CD4-positive, alpha-beta memory T cell (primary cell): ENCODE measurements at regions not wholly inside any gene's neighbourhood (a gene's known extent, or its start where the extent isn't known, plus 50 kb on each side); places are given as distances from the start of the nearest gene placed in this dataset.
A peak's percentile ranks its signal among the peaks of the same experiment; 100 is the strongest.

Source experiments
- CTCF ChIA-PET: fragments of 350-600 bp; sonication (Branson Sonifier 250); formaldehyde crosslinking; loops from one replicate; lab custom pipeline; 2021; ENCODE audit warnings: inconsistent platforms; ENCODE audit not compliant: partially characterized antibody; lab: Charles Lee
- POLR2A ChIA-PET: fragments of 350-600 bp; sonication (Branson Sonifier 250); formaldehyde crosslinking; loops from one replicate; lab custom pipeline; 2021; ENCODE audit not compliant: partially characterized antibody; lab: Charles Lee
- DNase-seq, 5 donors: peaks; one replicate each; pipeline versions ENCODE4 v3.0.0 to v3.0.0-alpha.2; 2020 to 2022; ENCODE audit warnings: mixed read lengths in 1 of 5
- H3K27ac ChIP-seq: one replicate; pipeline ENCODE4 v1.7.0; 2013; ENCODE audit warnings: low read depth, low read length
- H3K27me3 ChIP-seq: 2 replicates; pipeline ENCODE4 v1.7.0; 2013; ENCODE audit warnings: mild to moderate bottlenecking, low read length, moderate library complexity; ENCODE audit not compliant: insufficient read depth
- H3K36me3 ChIP-seq: 2 replicates; pipeline ENCODE4 v1.7.0; 2013; ENCODE audit warnings: mild to moderate bottlenecking, low read length, moderate library complexity; ENCODE audit not compliant: insufficient read depth
- H3K4me1 ChIP-seq: 2 replicates; pipeline ENCODE4 v1.7.0; 2013; ENCODE audit warnings: mild to moderate bottlenecking, low read length, moderate library complexity; ENCODE audit not compliant: insufficient read depth
- H3K4me3 ChIP-seq, 2 donors: one replicate each; pipeline ENCODE4 v1.7.0; 2013; ENCODE audit warnings: low read length in 2 of 2, mild to moderate bottlenecking in 1 of 2
- H3K9me3 ChIP-seq, 2 donors: one replicate each; pipeline ENCODE4 v1.7.0; 2013; ENCODE audit warnings: low read length in 2 of 2, control low read depth in 1 of 2; ENCODE audit not compliant: control insufficient read depth in 1 of 2
- H3K27ac Mint-ChIP-seq, 7 donors: one replicate each; pipeline ENCODE4 v1.8.0; 2020 to 2021; ENCODE audit warnings: mixed read lengths in 7 of 7, mild to moderate bottlenecking in 6 of 7, inconsistent platforms in 3 of 7, moderate library complexity in 3 of 7
- H3K27me3 Mint-ChIP-seq, 2 donors: one replicate each; pipeline ENCODE4 v1.8.0; 2020 to 2021; ENCODE audit warnings: mixed read lengths in 2 of 2
- H3K36me3 Mint-ChIP-seq, 2 donors: one replicate each; pipeline ENCODE4 v1.8.0; 2020 to 2021; ENCODE audit warnings: mixed read lengths in 2 of 2, inconsistent platforms in 1 of 2, mild to moderate bottlenecking in 1 of 2
- H3K4me1 Mint-ChIP-seq, 4 donors: one replicate each; pipeline ENCODE4 v1.8.0; 2020 to 2021; ENCODE audit warnings: mixed read lengths in 4 of 4, mild to moderate bottlenecking in 1 of 4
- H3K4me3 Mint-ChIP-seq, 8 donors: one replicate each; pipeline ENCODE4 v1.8.0; 2020 to 2021; ENCODE audit warnings: mixed read lengths in 8 of 8, mild to moderate bottlenecking in 7 of 8, moderate library complexity in 6 of 8, inconsistent platforms in 3 of 8
- H3K9me3 Mint-ChIP-seq, 8 donors: one replicate each; pipeline ENCODE4 v1.8.0; 2020 to 2021; ENCODE audit warnings: mixed read lengths in 8 of 8, mild to moderate bottlenecking in 5 of 8, inconsistent platforms in 3 of 8, moderate library complexity in 1 of 8
- intact Hi-C: fragments of 100-400 bp; cut with micrococcal nuclease; formaldehyde crosslinking; loops from one replicate; pipeline ENCODE4 v1.15.1; 2023

DNA sequence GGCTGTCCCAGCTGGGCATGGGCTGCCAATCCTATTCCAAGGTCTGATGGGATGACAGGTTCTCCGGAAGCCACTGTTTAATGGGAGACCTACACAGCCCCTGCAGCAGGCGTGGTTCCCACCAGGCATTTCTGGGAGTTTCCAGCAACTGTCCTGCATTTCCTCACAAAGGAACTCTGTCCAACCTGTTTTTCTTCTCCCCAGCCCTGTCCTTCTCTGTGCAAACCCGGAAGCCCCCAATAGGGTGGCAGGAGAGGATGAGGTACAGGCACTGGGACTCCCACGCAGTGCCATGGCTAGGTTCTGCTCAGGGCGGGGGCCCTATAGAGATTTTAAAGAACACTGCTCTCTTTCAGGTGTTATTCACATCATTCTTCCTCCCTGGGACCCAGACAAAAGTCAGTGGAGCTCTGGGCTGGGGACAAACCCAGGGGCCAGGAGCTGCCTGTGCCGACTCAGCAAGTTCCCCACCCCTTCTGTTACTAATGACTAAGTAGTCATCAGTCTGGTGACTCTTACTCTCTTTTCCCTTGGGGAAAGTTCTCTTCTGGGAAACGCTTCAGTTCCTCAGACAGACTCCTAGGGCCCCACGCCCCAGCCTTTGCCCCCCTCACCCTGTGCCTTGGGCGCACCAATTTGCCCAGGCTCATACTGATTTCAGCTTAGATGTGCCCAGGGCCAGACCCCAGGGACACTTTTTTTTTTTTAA is 97.7 kb downstream of the CD47 start:
- peaks cover 0 to 5% of the 10 kb centered on the region in 2 donors for H3K36me3 Mint-ChIP-seq
- no peak overlapping the region for H3K4me3 ChIP-seq
- peaks cover 13% of the 10 kb centered on the region for H3K4me1 ChIP-seq
- H3K9me3 Mint-ChIP-seq, result peaks cover 0 to 4% (median 0%) of the 10 kb centered on the region in 8 donors
- POLR2A ChIA-PET, result interaction anchor here (1.0 kb wide), 1 partner anchor 14 kb away, joined by 3 read pairs; no protein-coding TSS in a partner anchor
- intact Hi-C loops, result no loop called here
- H3K27me3 ChIP-seq, result no peaks in the 10 kb centered on the region
- DNase-seq, result no peak
- no peaks in the 10 kb centered on the region for H3K36me3 ChIP-seq
- H3K4me3 Mint-ChIP-seq, result no peak overlapping the region
- no peaks in the 10 kb centered on the region for H3K9me3 ChIP-seq
- H3K27ac ChIP-seq, result no peak overlapping the region
- CTCF ChIA-PET, result interaction anchor here (1.8 kb wide), 1 partner anchor 10 kb away, joined by 5 read pairs; no protein-coding TSS in a partner anchor
- no peak overlapping the region for H3K27ac Mint-ChIP-seq
- H3K27me3 Mint-ChIP-seq, result no peaks in the 10 kb centered on the region
- peaks cover 12 to 29% (median 16%) of the 10 kb centered on the region in 4 donors for H3K4me1 Mint-ChIP-seq

DNA sequence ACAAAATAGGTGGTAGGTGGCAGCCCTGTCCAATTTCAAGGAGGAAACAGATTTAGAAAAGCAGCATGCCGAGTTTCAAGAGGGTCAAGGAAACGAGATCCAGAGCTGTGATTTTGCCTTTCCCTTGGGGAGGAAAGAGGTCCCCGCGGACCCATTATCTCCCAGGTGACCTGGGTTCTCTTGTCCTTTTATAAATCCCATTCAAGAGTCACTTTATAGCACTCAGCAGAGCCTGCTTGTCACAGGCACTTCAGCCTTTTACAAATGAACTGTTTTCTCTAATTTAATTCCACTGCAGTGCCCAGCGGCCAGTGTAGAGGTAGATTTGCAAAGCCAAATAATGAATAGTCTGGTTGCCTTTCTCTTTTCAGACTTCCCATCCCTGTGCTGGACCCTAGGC is 99.9 kb downstream of the CD47 start:
- intact Hi-C loops, result no loop called here

DNA sequence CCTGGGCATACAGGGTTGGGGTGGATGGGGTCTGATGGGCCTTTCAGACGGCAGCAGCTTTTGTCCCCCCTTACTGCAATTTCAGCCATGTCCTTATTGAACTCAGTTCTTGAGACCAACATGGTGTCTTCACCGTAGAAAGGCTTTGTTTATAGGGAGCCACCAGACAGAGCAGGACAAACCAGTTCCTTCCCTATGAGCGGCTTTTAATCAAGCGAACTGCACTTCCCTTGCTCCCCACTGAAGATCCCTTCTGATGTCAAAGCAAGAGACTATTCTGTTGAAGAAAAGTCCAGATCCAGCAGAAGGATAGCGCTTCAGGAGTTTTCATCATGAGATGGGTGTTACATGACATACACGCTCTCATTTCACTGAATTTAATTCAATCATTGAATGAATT is 100.4 kb downstream of the CD47 start:
- POLR2A ChIA-PET, result no interaction called here
- Mint-ChIP-seq H3K27me3 (no peaks in the 10 kb centered on the region), H3K4me1 (peaks cover 25 to 51% (median 36%) of the 10 kb centered on the region in 4 donors), H3K36me3 (peaks cover 0 to 5% of the 10 kb centered on the region in 2 donors), H3K4me3 (no peak overlapping the region), H3K27ac (no peak overlapping the region), H3K9me3 (peaks cover 0 to 4% (median 0%) of the 10 kb centered on the region in 8 donors)
- H3K4me3 ChIP-seq, result no peak overlapping the region
- CTCF ChIA-PET, result no interaction called here
- no peaks in the 10 kb centered on the region for H3K36me3 ChIP-seq
- no peak overlapping the region for H3K27ac ChIP-seq
- intact Hi-C loops, result no loop called here
- H3K4me1 ChIP-seq, result peaks cover 31% of the 10 kb centered on the region
- no peak for DNase-seq
- H3K9me3 ChIP-seq, result no peaks in the 10 kb centered on the region
- H3K27me3 ChIP-seq, result no peaks in the 10 kb centered on the region

More for the DNA sequence above, 99.9 kb downstream of the CD47 start:
- Mint-ChIP-seq H3K27me3 (no peaks in the 10 kb centered on the region), H3K4me1 (peaks cover 20 to 47% (median 33%) of the 10 kb centered on the region in 4 donors), H3K27ac (no peak overlapping the region), H3K36me3 (peaks cover 0 to 5% of the 10 kb centered on the region in 2 donors), H3K9me3 (peaks cover 0 to 4% (median 0%) of the 10 kb centered on the region in 8 donors), H3K4me3 (no peak overlapping the region)
- DNase-seq, result no peak
- no peaks in the 10 kb centered on the region for H3K9me3 ChIP-seq
- no peak overlapping the region for H3K27ac ChIP-seq
- no peak overlapping the region for H3K4me3 ChIP-seq
- H3K4me1 ChIP-seq, result peaks cover 28% of the 10 kb centered on the region
- CTCF ChIA-PET, result no interaction called here
- no peaks in the 10 kb centered on the region for H3K36me3 ChIP-seq
- POLR2A ChIA-PET, result interaction anchor here (1.1 kb wide), 1 partner anchor 10 kb away, joined by 4 read pairs; no protein-coding TSS in a partner anchor
- H3K27me3 ChIP-seq, result no peaks in the 10 kb centered on the region

DNA sequence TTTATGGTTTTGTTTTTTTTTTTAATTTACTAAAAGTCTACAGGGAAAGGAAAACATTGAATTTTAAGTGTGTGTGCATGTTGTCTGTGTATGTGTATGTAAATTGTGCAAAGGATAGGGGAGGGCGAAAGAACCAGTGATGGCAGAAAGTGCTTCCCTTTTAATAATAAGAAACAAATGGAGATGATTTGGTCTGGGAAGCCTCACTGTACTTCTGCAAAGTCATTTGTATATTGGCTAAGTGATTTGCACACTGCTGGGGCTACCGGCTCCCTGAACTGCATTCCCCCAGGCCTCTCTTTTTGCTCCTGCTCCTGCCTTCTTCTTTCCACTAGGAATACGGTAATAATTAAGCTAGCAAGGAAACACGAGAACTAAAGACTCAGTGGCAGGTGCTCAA is 101.2 kb downstream of the CD47 start:
- no peak for DNase-seq
- H3K4me1 Mint-ChIP-seq, result peaks cover 28 to 55% (median 40%) of the 10 kb centered on the region in 4 donors
- POLR2A ChIA-PET, result no interaction called here
- H3K36me3 Mint-ChIP-seq, result peaks cover 0 to 5% of the 10 kb centered on the region in 2 donors
- Histone ChIP-seq H3K36me3 (no peaks in the 10 kb centered on the region), H3K4me3 (no peak overlapping the region), H3K4me1 (peaks cover 35% of the 10 kb centered on the region), H3K27me3 (no peaks in the 10 kb centered on the region), H3K9me3 (no peaks in the 10 kb centered on the region), H3K27ac (no peak overlapping the region)
- peak overlapping the region in 2 of 7 donors; percentile 38 to 39 for H3K27ac Mint-ChIP-seq
- H3K4me3 Mint-ChIP-seq, result no peak overlapping the region
- no peaks in the 10 kb centered on the region for H3K27me3 Mint-ChIP-seq
- peaks cover 0 to 4% (median 0%) of the 10 kb centered on the region in 8 donors for H3K9me3 Mint-ChIP-seq
- intact Hi-C loops, result loop anchor here (5.0 kb wide), 2 partner anchors 37 to 138 kb away; no protein-coding TSS in a partner anchor
- CTCF ChIA-PET, result no interaction called here

DNA sequence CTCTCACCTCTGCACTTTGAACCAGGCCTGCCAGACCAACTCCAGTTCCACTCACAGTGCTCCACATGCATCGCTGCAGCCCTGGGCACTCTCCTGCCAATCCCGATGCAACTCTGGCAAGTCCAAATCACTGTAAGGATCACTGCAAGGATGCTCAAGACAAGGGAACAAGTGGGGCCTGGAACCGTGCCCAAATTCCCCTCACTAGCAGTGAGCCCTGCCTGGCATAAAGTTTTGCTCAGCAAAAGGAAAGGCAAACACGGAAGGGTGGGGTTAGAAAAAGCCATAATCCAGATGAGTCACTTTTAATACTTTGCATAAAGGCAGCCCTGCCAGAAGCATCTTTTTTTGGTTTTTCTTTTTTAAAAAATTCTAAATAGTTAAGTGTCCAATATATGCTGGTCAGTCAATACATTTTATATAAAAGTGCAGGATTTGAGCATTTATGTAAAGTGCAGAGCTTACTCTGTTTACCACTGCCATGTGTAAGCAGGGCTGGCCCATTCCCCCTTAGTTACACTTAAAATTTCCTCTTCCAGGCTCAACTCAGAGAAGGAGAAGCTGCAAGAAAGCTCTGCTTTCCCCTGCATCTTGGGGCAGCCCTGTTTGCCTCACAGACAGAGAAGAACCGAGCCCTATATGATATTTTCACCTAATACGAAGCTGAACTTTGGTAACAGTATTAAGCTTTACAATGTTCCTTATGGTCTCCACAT is 102.2 kb downstream of the CD47 start:
- H3K27me3 ChIP-seq, result no peaks in the 10 kb centered on the region
- peaks cover 35% of the 10 kb centered on the region for H3K4me1 ChIP-seq
- Mint-ChIP-seq H3K4me3 (peak overlapping the region in 7 of 8 donors; percentile 69 to 87 (median 75)), H3K4me1 (peaks cover 28 to 50% (median 39%) of the 10 kb centered on the region in 4 donors), H3K36me3 (no peaks in the 10 kb centered on the region), H3K9me3 (peaks cover 0 to 4% (median 0%) of the 10 kb centered on the region in 8 donors), H3K27ac (peak overlapping the region; percentile 59 to 89 (median 79)), H3K27me3 (no peaks in the 10 kb centered on the region)
- peak in 3 of 5 donors; percentile 17 to 44 (median 23) for DNase-seq
- H3K27ac ChIP-seq, result no peak overlapping the region
- POLR2A ChIA-PET, result interaction anchor here (1.4 to 5.0 kb wide), 4 partner anchors 13 to 139 kb away, joined by 3 to 67 read pairs (median 5); no protein-coding TSS in a partner anchor
- no peaks in the 10 kb centered on the region for H3K36me3 ChIP-seq
- H3K4me3 ChIP-seq, result no peak overlapping the region
- CTCF ChIA-PET, result interaction anchor here (0.7 to 1.6 kb wide), 5 partner anchors 13 to 61 kb away, joined by 3 to 9 read pairs (median 4); no protein-coding TSS in a partner anchor
- H3K9me3 ChIP-seq, result no peaks in the 10 kb centered on the region
- intact Hi-C loops, result loop anchor here (5.0 kb wide), 2 partner anchors 36 to 139 kb away; no protein-coding TSS in a partner anchor

DNA sequence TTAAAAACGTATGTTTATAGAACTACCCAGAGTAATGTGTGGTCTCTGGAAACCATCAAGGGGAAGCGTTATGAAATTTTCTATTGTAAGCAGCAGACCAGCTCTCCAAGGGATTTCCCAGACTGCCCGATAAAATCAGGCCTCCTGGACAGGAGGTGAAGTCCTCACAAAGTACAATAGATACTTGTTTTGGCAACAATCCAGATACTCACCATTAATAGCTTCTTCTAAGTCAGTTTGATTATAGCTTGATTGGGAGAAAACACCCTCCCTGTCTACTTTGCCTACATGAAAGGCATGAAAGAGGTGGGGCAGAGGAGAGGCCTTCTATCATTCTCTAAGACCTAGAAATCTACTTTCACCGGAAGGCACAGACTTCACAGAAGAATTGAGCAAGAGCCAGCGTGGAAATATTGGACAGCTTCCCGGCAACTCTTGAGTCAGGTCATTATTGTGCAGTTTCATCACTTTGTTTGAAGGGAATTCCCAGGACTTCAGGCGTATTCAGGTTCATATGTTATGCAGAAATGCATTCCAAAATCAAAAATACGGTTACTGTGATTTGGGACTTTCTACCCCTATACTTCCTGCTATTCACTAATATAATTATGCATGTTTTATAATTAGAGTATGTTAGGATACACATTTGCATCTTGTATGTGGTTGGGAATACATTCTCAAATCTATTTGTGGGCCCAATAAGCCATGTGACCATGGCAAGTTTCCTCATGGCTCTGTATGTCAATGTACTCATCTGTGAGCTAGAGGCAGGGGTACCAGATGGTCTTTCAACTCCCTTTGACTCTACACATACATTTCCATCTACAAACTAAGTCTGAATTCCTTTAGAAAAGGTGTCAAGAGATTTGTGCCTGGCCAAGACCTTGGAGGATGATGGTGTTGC is 103.5 kb downstream of the CD47 start:
- H3K4me1 Mint-ChIP-seq, result peaks cover 28 to 50% (median 39%) of the 10 kb centered on the region in 4 donors
- Histone ChIP-seq H3K9me3 (no peaks in the 10 kb centered on the region), H3K27ac (no peak overlapping the region), H3K36me3 (no peaks in the 10 kb centered on the region), H3K4me1 (peaks cover 35% of the 10 kb centered on the region), H3K27me3 (no peaks in the 10 kb centered on the region), H3K4me3 (no peak overlapping the region)
- intact Hi-C loops, result loop anchor here (5.0 kb wide), 2 partner anchors 35 to 140 kb away; no protein-coding TSS in a partner anchor
- no peak for DNase-seq
- ChIA-PET CTCF (interaction anchor here (1.0 to 3.6 kb wide), 7 partner anchors 11 to 59 kb away, joined by 3 to 17 read pairs (median 4); no protein-coding TSS in a partner anchor), POLR2A (interaction anchor here (0.9 to 5.0 kb wide), 5 partner anchors 12 to 60 kb away, joined by 3 to 67 read pairs (median 4); no protein-coding TSS in a partner anchor)
- no peaks in the 10 kb centered on the region for H3K36me3 Mint-ChIP-seq
- H3K4me3 Mint-ChIP-seq, result peak overlapping the region in 3 of 8 donors; percentile 10 to 29 (median 16)
- H3K27ac Mint-ChIP-seq, result peak overlapping the region in 5 of 7 donors; percentile 17 to 67 (median 60)
- no peaks in the 10 kb centered on the region for H3K27me3 Mint-ChIP-seq
- H3K9me3 Mint-ChIP-seq, result peaks cover 0 to 4% (median 0%) of the 10 kb centered on the region in 8 donors
